C4-2B (cell line): ENCODE measurements at regions not wholly inside any gene's neighbourhood (a gene's known extent, or its start where the extent isn't known, plus 50 kb on each side); places are given as distances from the start of the nearest gene placed in this dataset.

ENCODE experiments used
- ZFX ChIP-seq: fragments of 450-650 bp; IDR thresholded peaks from 2 replicates; pipeline ENCODE4 v1.6.1; 2017
- TF ChIP-seq, protein P1 (sequence below): fragments of 450-650 bp; conservative IDR thresholded peaks from 2 replicates; pipeline ENCODE4 v1.5.1; 2017; ENCODE audit warnings: mild to moderate bottlenecking

DNA sequence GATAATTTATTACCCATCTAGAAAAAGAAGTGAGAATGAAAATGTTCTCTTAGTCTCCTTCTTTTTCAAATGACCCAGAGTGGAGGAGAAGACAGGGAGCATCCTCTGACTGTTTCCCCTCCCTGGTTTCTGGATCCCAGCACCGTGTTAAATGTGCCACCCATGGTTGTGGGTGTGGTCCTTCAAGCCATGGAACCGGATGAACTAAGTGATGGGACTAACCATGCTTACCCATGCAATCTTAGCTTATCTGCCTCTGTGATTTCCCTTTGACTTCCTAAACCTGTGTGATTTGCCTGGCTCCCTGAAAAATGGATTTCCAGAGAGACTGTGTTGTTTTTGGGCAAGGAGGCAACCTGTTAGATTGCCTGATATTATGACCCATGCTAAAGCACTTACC lies 437.1 kb downstream of the MAGEB5 start:
- TF ChIP-seq, protein P1, sequence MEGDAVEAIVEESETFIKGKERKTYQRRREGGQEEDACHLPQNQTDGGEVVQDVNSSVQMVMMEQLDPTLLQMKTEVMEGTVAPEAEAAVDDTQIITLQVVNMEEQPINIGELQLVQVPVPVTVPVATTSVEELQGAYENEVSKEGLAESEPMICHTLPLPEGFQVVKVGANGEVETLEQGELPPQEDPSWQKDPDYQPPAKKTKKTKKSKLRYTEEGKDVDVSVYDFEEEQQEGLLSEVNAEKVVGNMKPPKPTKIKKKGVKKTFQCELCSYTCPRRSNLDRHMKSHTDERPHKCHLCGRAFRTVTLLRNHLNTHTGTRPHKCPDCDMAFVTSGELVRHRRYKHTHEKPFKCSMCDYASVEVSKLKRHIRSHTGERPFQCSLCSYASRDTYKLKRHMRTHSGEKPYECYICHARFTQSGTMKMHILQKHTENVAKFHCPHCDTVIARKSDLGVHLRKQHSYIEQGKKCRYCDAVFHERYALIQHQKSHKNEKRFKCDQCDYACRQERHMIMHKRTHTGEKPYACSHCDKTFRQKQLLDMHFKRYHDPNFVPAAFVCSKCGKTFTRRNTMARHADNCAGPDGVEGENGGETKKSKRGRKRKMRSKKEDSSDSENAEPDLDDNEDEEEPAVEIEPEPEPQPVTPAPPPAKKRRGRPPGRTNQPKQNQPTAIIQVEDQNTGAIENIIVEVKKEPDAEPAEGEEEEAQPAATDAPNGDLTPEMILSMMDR: no peak
- TF ChIP-seq ZFX: no peak
